GM12878 (cell line): ENCODE measurements at regions not wholly inside any gene's neighbourhood (a gene's known extent, or its start where the extent isn't known, plus 50 kb on each side); places are given as distances from the start of the nearest gene placed in this dataset.
A peak's percentile ranks its signal among the peaks of the same experiment; 100 is the strongest.

Source experiments
- ATAC-seq: fragments of 200-7000 bp; cut with Tn5 transposase; 3 replicates; pipeline ENCODE4 v1.9.1; 2020; ENCODE audit warnings: mild to moderate bottlenecking, moderate library complexity
- BruUV-seq: library from RNA; stranded (reverse); fragments of 400-500 nt; replicated peaks from 2 replicates; lab custom pipeline; 2021; lab: Mats Ljungman, UMichigan
- CTCF ChIA-PET: fragments of 300-600 bp; sonication (Branson Sonifier 250); formaldehyde crosslinking; extraction: SDS; loops from one replicate; lab custom pipeline; 2021; ENCODE audit warnings: inconsistent platforms; lab: Yijun Ruan, JAX
- POLR2A ChIA-PET: fragments of 350-600 bp; formaldehyde crosslinking; extraction: SDS; loops from one replicate; lab custom pipeline; 2021; ENCODE audit warnings: inconsistent platforms; lab: Charles Lee
- RAD21 ChIA-PET: fragments of 300-600 bp; sonication (Branson Sonifier 250); formaldehyde crosslinking; loops from one replicate; lab custom pipeline; 2023; ENCODE audit warnings: antibody characterized with exemption; ENCODE audit not compliant: unreplicated experiment; lab: Charles Lee
- SMC1A ChIA-PET: fragments of 300-600 bp; sonication (Branson Sonifier 250); formaldehyde crosslinking; loops from one replicate; lab custom pipeline; 2023; ENCODE audit not compliant: unreplicated experiment, uncharacterized antibody; lab: Charles Lee
- DNase-seq: peaks from one replicate; pipeline ENCODE4 v3.0.0-alpha.2; 2011; ENCODE audit warnings: low read depth, low spot score
- FAIRE-seq: peaks from 3 replicates; lab custom pipeline; 2011; peaks lifted over from hg19 to GRCh38; lab: Jason Lieb, UNC
- H2AFZ ChIP-seq: 2 replicates; pipeline ENCODE4 v1.6.0; 2011; ENCODE audit warnings: low read depth, low read length, control low read depth; ENCODE audit not compliant: control insufficient read depth
- H3K27ac ChIP-seq: 2 replicates; pipeline ENCODE4 v1.5.1; 2011; ENCODE audit warnings: control low read depth; ENCODE audit not compliant: control insufficient read depth, insufficient read depth
- H3K27me3 ChIP-seq, 2 experiments: replicated peaks in 1 of 2; 2 replicates each; pipeline versions ENCODE4 v1.6.0 to v1.6.1; 2011; ENCODE audit warnings: low read length in 1 of 2; ENCODE audit not compliant: control insufficient read depth in 2 of 2, insufficient read depth in 2 of 2
- H3K36me3 ChIP-seq, 2 experiments: 2 replicates each; pipeline ENCODE4 v1.5.1; 2011; ENCODE audit warnings: low read length in 1 of 2; ENCODE audit not compliant: control insufficient read depth in 2 of 2, insufficient read depth in 2 of 2
- H3K4me1 ChIP-seq: 2 replicates; pipeline ENCODE4 v1.6.1; 2011; ENCODE audit warnings: mild to moderate bottlenecking, low read length, moderate library complexity, mixed read lengths; ENCODE audit not compliant: control insufficient read depth, insufficient read depth
- H3K4me2 ChIP-seq: 2 replicates; pipeline ENCODE4 v1.6.0; 2011; ENCODE audit warnings: control low read depth; ENCODE audit not compliant: control insufficient read depth, insufficient read depth
- H3K4me3 ChIP-seq: fragments of 200-600 bp; sonication (generic); 2 replicates; pipeline ENCODE4 v1.5.1; 2016
- H3K79me2 ChIP-seq: 2 replicates; pipeline ENCODE4 v1.6.0; 2011; ENCODE audit warnings: low read length; ENCODE audit not compliant: control insufficient read depth, insufficient read depth
- H3K9ac ChIP-seq: 2 replicates; pipeline ENCODE4 v1.8.0; 2011; ENCODE audit warnings: low read length, control low read depth, mixed read lengths; ENCODE audit not compliant: control insufficient read depth, insufficient read depth
- H3K9me3 ChIP-seq: replicated peaks from 3 replicates; pipeline ENCODE4 v1.5.1; 2011; ENCODE audit warnings: mild to moderate bottlenecking, low read length; ENCODE audit not compliant: control insufficient read depth, insufficient read depth
- H4K20me1 ChIP-seq: 2 replicates; pipeline ENCODE4 v1.6.0; 2011; ENCODE audit not compliant: control insufficient read depth, insufficient read depth
- CBX3 ChIP-seq: fragments of 200-600 bp; sonication (generic); IDR thresholded peaks from 2 replicates; pipeline ENCODE4 v1.6.1; 2016; ENCODE audit warnings: low read depth, borderline replicate concordance
- EGR1 ChIP-seq, 2 experiments: IDR thresholded peaks; 1 replicate in 1 of 2; 2 replicates in 1 of 2; pipeline ENCODE4 v1.6.1; 2011 to 2012; ENCODE audit warnings: low read depth in 2 of 2, low read length in 2 of 2, borderline replicate concordance in 1 of 2, mild to moderate bottlenecking in 1 of 2, moderate library complexity in 1 of 2
- ETV6 ChIP-seq, 2 experiments: fragments of 450-650 bp in 1 of 2; IDR thresholded peaks in 1 of 2; conservative IDR thresholded peaks in 1 of 2; 2 replicates each; pipeline ENCODE4 v1.6.1; 2014; ENCODE audit warnings: antibody characterized with exemption in 1 of 2, borderline replicate concordance in 1 of 2, low read depth in 1 of 2, mild to moderate bottlenecking in 1 of 2, moderate library complexity in 1 of 2
- GABPA ChIP-seq: IDR thresholded peaks from 2 replicates; pipeline ENCODE4 v1.6.1; 2014; ENCODE audit warnings: antibody characterized with exemption, low read depth, mild to moderate bottlenecking, inconsistent platforms
- HSF1 ChIP-seq: fragments of 150-350 bp; IDR thresholded peaks from 2 replicates; pipeline ENCODE4 v1.6.1; 2014; ENCODE audit warnings: mild to moderate bottlenecking, low read depth, low read length
- NFYA ChIP-seq: IDR thresholded peaks from 2 replicates; pipeline ENCODE4 v1.6.1; 2011; ENCODE audit warnings: low read depth, mild to moderate bottlenecking, low read length, improper control_type of control experiment, borderline replicate concordance
- PAX5 ChIP-seq: IDR thresholded peaks from 2 replicates; pipeline ENCODE4 v1.6.1; 2011; ENCODE audit warnings: low read depth, low read length, borderline replicate concordance
- ZNF622 ChIP-seq: fragments of 450-650 bp; IDR thresholded peaks from 2 replicates; pipeline ENCODE4 v1.6.1; 2017; ENCODE audit warnings: mild to moderate bottlenecking, inconsistent platforms
- WGBS: methylation state at CpG from one replicate; pipeline ENCODE4 v1.1.6; 2016; ENCODE audit warnings: low lambda C conversion rate; ENCODE audit not compliant: insufficient replicate concordance, insufficient coverage; ENCODE audit errors: missing lambda C conversion rate; 5-methylcytosine and 5-hydroxymethylcytosine counted together
- in situ Hi-C: fragments of 300-500 bp; cut with MboI; formaldehyde crosslinking; loops from 9 replicates; pipeline ENCODE4 v1.14.3; 2018; ENCODE audit warnings: mixed read lengths
- intact Hi-C: fragments of 100-400 bp; cut with micrococcal nuclease; formaldehyde crosslinking; loops from one replicate; pipeline ENCODE4 v1.14.2; 2022; ENCODE audit not compliant: unreplicated experiment

DNA sequence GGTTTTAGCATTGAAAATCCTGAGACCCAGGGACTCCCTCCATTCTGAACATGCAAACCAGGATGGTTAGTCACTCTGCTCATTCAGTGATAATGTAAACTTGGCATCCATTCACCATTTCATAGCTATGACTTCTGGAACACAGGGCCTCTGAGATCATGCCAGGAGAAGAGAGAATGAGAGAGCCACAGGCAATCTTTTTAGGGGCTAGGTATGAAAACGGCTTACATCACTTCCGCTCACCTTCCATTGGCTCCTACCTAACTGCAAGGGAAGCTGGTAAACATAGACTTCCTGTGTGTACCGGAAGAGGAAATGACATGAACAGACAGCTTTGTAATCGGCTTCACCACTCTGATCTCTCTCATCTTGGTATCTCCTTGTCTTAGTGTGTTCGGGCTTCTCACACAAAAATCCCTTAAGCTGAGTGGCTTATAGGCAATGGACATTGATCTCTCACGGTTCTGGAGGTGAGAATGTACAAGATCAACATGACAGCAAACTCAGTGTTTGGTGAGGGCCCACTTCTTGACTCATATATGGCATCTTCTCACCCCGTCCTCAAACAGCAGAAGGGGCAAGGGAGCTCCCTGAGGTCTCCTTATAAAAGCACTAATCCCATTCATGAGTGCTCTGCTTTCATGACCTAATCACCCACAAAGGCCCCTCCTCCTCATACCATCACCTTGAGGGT, 465.9 kb upstream of the TBX3 start:
- TF ChIP-seq GABPA (peak; percentile 40; the same call in 1 of the 2 replicates), HSF1 (no peak)
- DNase-seq (no peak), ATAC-seq (no peak), FAIRE-seq (no peak)
- Histone ChIP-seq H3K9me3 (peaks cover 2% of the 10 kb centered on the region; the same call in 2 of the 3 replicates), H3K27ac (no peak overlapping the region), H3K36me3 (no peaks in the 10 kb centered on the region), H3K4me3 (no peak overlapping the region), H4K20me1 (no peaks in the 10 kb centered on the region), H2AFZ (no peak overlapping the region), H3K4me2 (no peak overlapping the region), H3K79me2 (no peaks in the 10 kb centered on the region), H3K27me3 (no peaks in the 10 kb centered on the region), H3K4me1 (no peaks in the 10 kb centered on the region), H3K9ac (no peak overlapping the region)
- SMC1A ChIA-PET = interaction anchor here (0.5 kb wide), 1 partner anchor 87 kb away, joined by 3 read pairs; no protein-coding TSS in a partner anchor
- RAD21 ChIA-PET = no interaction called here
- BruUV-seq = no TSS peak
- intact Hi-C loops = no loop called here
- CTCF ChIA-PET = no interaction called here
- POLR2A ChIA-PET = no interaction called here
- in situ Hi-C loops = no loop called here
- WGBS = 50% methylated on average over 7 of the region's 7 CpGs

DNA sequence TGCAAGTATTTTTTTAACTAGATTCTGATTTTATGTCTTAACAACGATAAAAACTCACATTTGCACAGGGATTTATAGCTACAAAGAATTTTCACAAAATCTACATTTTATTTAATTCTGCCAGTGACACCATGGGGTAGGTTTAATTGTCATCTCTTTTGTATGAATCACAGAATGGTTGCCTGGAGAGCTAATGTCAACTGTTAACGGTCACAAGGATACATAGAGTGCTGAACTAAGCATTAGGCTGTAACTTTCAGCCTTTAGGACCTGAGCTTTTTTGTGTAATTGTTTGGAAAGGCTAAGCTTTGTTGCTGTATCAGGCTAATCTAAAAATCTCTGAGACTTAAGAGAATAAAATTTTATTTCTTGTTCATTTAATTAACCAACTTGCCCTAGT, 465.3 kb upstream of the TBX3 start:
- Histone ChIP-seq H3K36me3 (no peaks in the 10 kb centered on the region), H3K4me2 (no peak overlapping the region)
- TF ChIP-seq NFYA (no peak), CBX3 (no peak), ETV6 (conservative IDR thresholded peaks at IDR 0.05 in 1 of 2, IDR thresholded peaks at IDR 0.05 in 1 of 2; ENCODE audit: borderline replicate concordance in 1 of 2, low read depth in 1 of 2) (no peak), PAX5 (no peak), EGR1 (IDR thresholded peaks at IDR 0.05; ENCODE audit: borderline replicate concordance in 1 of 2, low read depth in 2 of 2, low read length in 2 of 2) (no peak), ZNF622 (no peak)
- TF ChIP-seq, all 136 proteins: peak for 0
- ChIA-PET POLR2A (no interaction called here), RAD21 (no interaction called here), SMC1A (interaction anchor here (0.5 kb wide), 1 partner anchor 86 kb away, joined by 3 read pairs; no protein-coding TSS in a partner anchor), CTCF (no interaction called here)
- Histone ChIP-seq H3K4me1 (no peaks in the 10 kb centered on the region), H3K27me3 (no peaks in the 10 kb centered on the region), H3K27ac (no peak overlapping the region), H3K4me3 (no peak overlapping the region), H4K20me1 (no peaks in the 10 kb centered on the region), H3K9ac (no peak overlapping the region), H3K79me2 (no peaks in the 10 kb centered on the region), H3K9me3 (peaks cover 2% of the 10 kb centered on the region; the same call in 2 of the 3 replicates), H2AFZ (no peak overlapping the region)
- FAIRE-seq (no peak), ATAC-seq (no peak), DNase-seq (no peak)
- in situ Hi-C loops = no loop called here
- no TSS peak for BruUV-seq
- 51% methylated on average over 2 of the region's 2 CpGs for WGBS
- intact Hi-C loops = no loop called here
